GM10266 (cell line): ENCODE measurements at regions not wholly inside any gene's neighbourhood (a gene's known extent, or its start where the extent isn't known, plus 50 kb on each side); places are given as distances from the start of the nearest gene placed in this dataset.

Source experiments
- DNase-seq: peaks from one replicate; pipeline ENCODE4 v3.0.0; 2012; ENCODE audit errors: extremely low spot score
- CTCF ChIP-seq: IDR thresholded peaks from 2 replicates; pipeline ENCODE4 v1.5.1; 2012; ENCODE audit warnings: mild to moderate bottlenecking, low read depth; ENCODE audit not compliant: control insufficient read depth, insufficient read depth; ENCODE audit errors: missing control alignments

GRCh38 chr1:59027177-59027576 is 243.3 kb upstream of the JUN start:
- no peak for DNase-seq
- TF ChIP-seq CTCF = no peak

GRCh38 chr1:59028048-59028447 is 244.2 kb upstream of the JUN start:
- no peak for TF ChIP-seq CTCF
- no peak for DNase-seq

- DNase-seq = no peak
- no peak for TF ChIP-seq CTCF
Observed at GRCh38 chr1:59029411-59030167, 245.7 kb upstream of the JUN start.

- TF ChIP-seq CTCF = no peak
- no peak for DNase-seq
Observed at GRCh38 chr1:59032228-59032627, 248.4 kb upstream of the JUN start.

GRCh38 chr1:59033761-59034160 is 249.9 kb upstream of the JUN start:
- no peak for TF ChIP-seq CTCF

GRCh38 chr1:59034925-59035324 is 251.1 kb upstream of the JUN start:
- no peak for TF ChIP-seq CTCF
- DNase-seq = no peak

More at GRCh38 chr1:59033761-59034160, 249.9 kb upstream of the JUN start:
- DNase-seq = no peak

- TF ChIP-seq CTCF = no peak
- DNase-seq = no peak
Observed at GRCh38 chr1:59039551-59039950, 255.7 kb upstream of the JUN start.
